MM.1S (cell line): ENCODE measurements at regions not wholly inside any gene's neighbourhood (a gene's known extent, or its start where the extent isn't known, plus 50 kb on each side); places are given as distances from the start of the nearest gene placed in this dataset.
A peak's percentile ranks its signal among the peaks of the same experiment; 100 is the strongest.

Experiments
- DNase-seq: peaks from one replicate; pipeline ENCODE4 v3.0.0-alpha.2; 2015
- H2AFZ ChIP-seq: fragments of 300-600 bp; sonication (generic); 2 replicates; pipeline ENCODE4 v1.6.0; 2016; ENCODE audit warnings: antibody characterized with exemption, low read length
- H3F3A ChIP-seq: fragments of 300-600 bp; sonication (generic); 2 replicates; pipeline ENCODE4 v1.6.1; 2016; ENCODE audit warnings: mild to moderate bottlenecking, antibody characterized with exemption, low read length, moderate library complexity, mixed read lengths; ENCODE audit not compliant: insufficient read depth
- H3K27ac ChIP-seq: fragments of 300-600 bp; sonication (generic); 2 replicates; pipeline ENCODE4 v1.5.1; 2016; ENCODE audit warnings: mild to moderate bottlenecking, low read length
- H3K27me3 ChIP-seq: fragments of 300-600 bp; sonication (generic); replicated peaks from 2 replicates; pipeline ENCODE4 v1.6.0; 2016; ENCODE audit warnings: low read length; ENCODE audit not compliant: insufficient read depth
- H3K36me3 ChIP-seq: fragments of 300-600 bp; sonication (generic); replicated peaks from 2 replicates; pipeline ENCODE4 v1.6.1; 2016; ENCODE audit warnings: mild to moderate bottlenecking, low read length, mixed read lengths; ENCODE audit not compliant: insufficient read depth
- H3K4me1 ChIP-seq: fragments of 300-600 bp; sonication (generic); 2 replicates; pipeline ENCODE4 v1.6.1; 2016; ENCODE audit warnings: low read length, mixed read lengths
- H3K4me2 ChIP-seq: fragments of 300-600 bp; sonication (generic); 2 replicates; pipeline ENCODE4 v1.6.0; 2016; ENCODE audit warnings: low read depth, low read length
- H3K4me3 ChIP-seq: fragments of 300-600 bp; sonication (generic); 2 replicates; pipeline ENCODE4 v1.5.1; 2016; ENCODE audit warnings: low read length, mixed read lengths
- H3K79me2 ChIP-seq: fragments of 300-600 bp; sonication (generic); 2 replicates; pipeline ENCODE4 v1.6.1; 2016; ENCODE audit warnings: mixed run types, low read length, mixed read lengths
- H3K9ac ChIP-seq: fragments of 300-600 bp; sonication (generic); 2 replicates; pipeline ENCODE4 v1.6.1; 2016; ENCODE audit warnings: low read length, mixed read lengths
- H3K9me2 ChIP-seq: fragments of 300-600 bp; sonication (generic); replicated peaks from 2 replicates; pipeline ENCODE4 v1.6.1; 2016; ENCODE audit warnings: mild to moderate bottlenecking, low read length, mixed read lengths; ENCODE audit not compliant: insufficient read depth
- H3K9me3 ChIP-seq: fragments of 300-600 bp; sonication (generic); replicated peaks from 2 replicates; pipeline ENCODE4 v1.6.1; 2016; ENCODE audit warnings: mild to moderate bottlenecking, low read length, mixed read lengths; ENCODE audit not compliant: insufficient read depth
- H4K20me1 ChIP-seq: fragments of 300-600 bp; sonication (generic); 2 replicates; pipeline ENCODE4 v1.6.1; 2016; ENCODE audit warnings: mild to moderate bottlenecking, low read length, moderate library complexity, mixed read lengths; ENCODE audit not compliant: insufficient read depth
- CTCF ChIP-seq: fragments of 300-600 bp; sonication (generic); IDR thresholded peaks from 2 replicates; pipeline ENCODE4 v1.5.1; 2016; ENCODE audit warnings: antibody characterized with exemption, low read length, mixed read lengths
- EZH2 ChIP-seq: fragments of 300-600 bp; sonication (generic); optimal IDR thresholded peaks from 2 replicates; pipeline ENCODE3; 2017; ENCODE audit warnings: low read depth, mild to moderate bottlenecking, antibody characterized with exemption, low read length, mixed read lengths
- EZH2phosphoT487 ChIP-seq: fragments of 300-600 bp; sonication (generic); IDR thresholded peaks from 2 replicates; pipeline ENCODE4 v1.6.1; 2018; ENCODE audit warnings: antibody characterized with exemption, low read length

DNA sequence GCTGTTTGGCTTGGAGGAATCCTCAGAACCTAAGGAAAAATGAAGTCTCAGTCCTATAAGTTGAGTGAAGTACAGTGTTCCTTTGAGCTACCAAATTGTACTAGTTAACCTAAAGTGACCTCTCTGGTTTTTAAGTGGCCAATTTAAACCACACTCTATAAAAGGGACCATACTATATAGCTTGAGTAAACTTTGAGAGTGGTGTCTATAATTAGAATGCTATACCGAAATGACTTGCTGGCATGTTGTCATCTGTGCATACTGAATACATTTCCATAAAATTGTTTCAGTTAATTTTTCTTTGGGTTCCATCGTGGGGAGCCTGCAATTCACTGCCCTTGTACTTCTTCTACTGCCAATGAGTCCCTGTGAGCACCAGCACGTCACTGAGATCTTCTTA is 151.1 kb downstream of the DKK1 start:
- no peaks in the 10 kb centered on the region for H4K20me1 ChIP-seq
- DNase-seq: peak; percentile 47

GRCh38 chr10:52466464-52466863 is 152.4 kb downstream of the DKK1 start:
- DNase-seq: peak; percentile 86
- H3K27ac ChIP-seq: peak overlapping the region; percentile 86
- no peak for TF ChIP-seq EZH2

More for the DNA sequence above, 151.1 kb downstream of the DKK1 start:
- no peaks in the 10 kb centered on the region for H3K79me2 ChIP-seq
- H3K27me3 ChIP-seq: no peaks in the 10 kb centered on the region
- no peaks in the 10 kb centered on the region for H3K36me3 ChIP-seq
- H3K4me3 ChIP-seq: no peak overlapping the region
- H3K4me1 ChIP-seq: peaks cover 48% of the 10 kb centered on the region
- no peaks in the 10 kb centered on the region for H3K9me3 ChIP-seq
- H3F3A ChIP-seq: peaks cover 26% of the 10 kb centered on the region
- 0 out of 2 replicates have a peak overlapping the region, but pooled peaks have one; percentile 10 for H2AFZ ChIP-seq
- H3K9ac ChIP-seq: no peak overlapping the region
- peak overlapping the region; percentile 61 for H3K4me2 ChIP-seq
- TF ChIP-seq EZH2phosphoT487: no peak
- TF ChIP-seq EZH2: no peak
- TF ChIP-seq CTCF: no peak
- peak overlapping the region; percentile 86; the same call in 1 of the 2 replicates for H3K27ac ChIP-seq
- H3K9me2 ChIP-seq: no peaks in the 10 kb centered on the region

GRCh38 chr10:52469970-52470705 is 156.1 kb downstream of the DKK1 start:
- H3K27ac ChIP-seq: no peak overlapping the region

More at GRCh38 chr10:52466464-52466863, 152.4 kb downstream of the DKK1 start:
- Histone ChIP-seq H3K9ac (peak overlapping the region; percentile 26; the same call in 1 of the 2 replicates), H3F3A (peaks cover 26% of the 10 kb centered on the region), H4K20me1 (no peaks in the 10 kb centered on the region), H3K9me2 (no peaks in the 10 kb centered on the region), H3K27me3 (no peaks in the 10 kb centered on the region), H3K4me2 (peak overlapping the region; percentile 61), H3K4me3 (peak overlapping the region; percentile 11; the same call in 1 of the 2 replicates), H3K79me2 (no peaks in the 10 kb centered on the region), H3K9me3 (no peaks in the 10 kb centered on the region), H3K36me3 (no peaks in the 10 kb centered on the region), H3K4me1 (peaks cover 54% of the 10 kb centered on the region), H2AFZ (peak overlapping the region; percentile 64)

More at GRCh38 chr10:52469970-52470705, 156.1 kb downstream of the DKK1 start:
- Histone ChIP-seq H4K20me1 (no peaks in the 10 kb centered on the region), H3K4me2 (no peak overlapping the region), H3K9me3 (no peaks in the 10 kb centered on the region), H3K9ac (no peak overlapping the region), H3F3A (peaks cover 24% of the 10 kb centered on the region), H3K79me2 (no peaks in the 10 kb centered on the region), H3K27me3 (no peaks in the 10 kb centered on the region), H2AFZ (no peak overlapping the region), H3K36me3 (no peaks in the 10 kb centered on the region), H3K4me1 (peaks cover 50% of the 10 kb centered on the region), H3K9me2 (no peaks in the 10 kb centered on the region), H3K4me3 (no peak overlapping the region)
- no peak for TF ChIP-seq EZH2
- no peak for TF ChIP-seq CTCF
- TF ChIP-seq EZH2phosphoT487: no peak
- DNase-seq: no peak
